ENCODE measurements at regions not wholly inside any gene's neighbourhood (a gene's known extent, or its start where the extent isn't known, plus 50 kb on each side); places are given as distances from the start of the nearest gene placed in this dataset.

DNA sequence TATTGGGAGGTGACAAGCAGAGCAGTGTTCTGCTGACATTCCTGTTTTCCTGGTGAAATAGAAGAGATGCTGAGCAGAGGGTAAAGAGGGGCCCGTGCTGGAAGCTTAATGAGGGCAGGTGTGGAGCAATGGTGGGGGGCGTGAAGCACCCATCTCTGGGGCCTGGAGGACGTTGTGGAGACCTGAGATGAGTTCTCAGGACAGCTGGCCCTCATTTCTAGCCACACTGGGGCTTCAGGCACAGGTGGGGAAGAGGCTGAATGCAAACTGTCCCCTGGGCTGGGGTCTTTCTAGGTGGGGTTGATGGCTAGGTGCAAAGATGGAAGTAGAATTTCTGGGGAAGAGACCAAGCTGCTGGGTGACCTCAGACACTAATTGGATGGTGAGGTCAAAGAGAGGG, 274.2 kb upstream of the TCERG1L start:
- TF ChIP-seq GATA2 (IDR thresholded peaks at IDR 0.05; ENCODE audit: low read depth, low read length) (no peak), GATA3 (IDR thresholded peaks at IDR 0.05; ENCODE audit: low read depth, low read length) (no peak)

GRCh38 chr10:131586958-131587357, 275.4 kb upstream of the TCERG1L start:
- TF ChIP-seq GATA2 (IDR thresholded peaks at IDR 0.05; ENCODE audit: low read depth, low read length) (no peak), GATA3 (IDR thresholded peaks at IDR 0.05; ENCODE audit: low read depth, low read length) (no peak)

DNA sequence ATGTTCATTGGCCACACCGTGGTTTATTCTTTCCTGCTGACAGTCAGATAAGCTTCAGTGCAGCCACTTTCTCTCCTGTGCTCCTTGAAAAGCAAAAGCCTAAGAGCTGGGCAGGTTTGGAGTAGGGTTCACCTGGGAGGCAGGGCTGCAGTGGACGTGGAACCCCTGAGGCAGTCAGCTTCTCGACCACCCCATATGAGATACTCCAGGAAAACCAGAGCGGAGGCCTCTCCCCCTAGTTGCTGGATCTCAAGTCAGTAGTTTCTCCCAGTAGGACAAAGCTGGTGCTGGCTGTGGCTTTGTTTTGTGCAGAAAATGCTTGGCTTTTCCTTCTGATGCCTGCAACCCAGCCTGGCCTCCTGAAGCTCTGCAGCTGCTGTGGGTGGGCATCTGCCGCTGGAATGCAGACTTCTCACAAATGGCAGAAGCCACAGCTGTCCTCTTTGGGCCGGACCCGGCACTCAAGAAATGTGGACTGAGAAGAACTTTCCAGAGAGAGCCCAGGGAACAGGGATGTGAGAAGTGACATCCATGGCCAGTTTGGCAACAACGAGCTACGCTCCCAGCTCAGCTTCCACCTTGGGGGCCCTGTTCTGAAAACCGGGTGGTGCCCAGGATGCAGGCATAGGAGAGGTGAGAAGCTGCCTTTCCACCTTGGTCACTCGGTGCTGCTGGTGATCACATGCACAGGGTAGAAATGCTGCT, 276.6 kb upstream of the TCERG1L start:
- TF ChIP-seq GATA2 (IDR thresholded peaks at IDR 0.05; ENCODE audit: low read depth, low read length) = no peak
- no peak for TF ChIP-seq GATA3 (IDR thresholded peaks at IDR 0.05; ENCODE audit: low read depth, low read length)

GRCh38 chr10:131588704-131589220, 277.2 kb upstream of the TCERG1L start:
- TF ChIP-seq GATA2 (IDR thresholded peaks at IDR 0.05; ENCODE audit: low read depth, low read length) (no peak), GATA3 (IDR thresholded peaks at IDR 0.05; ENCODE audit: low read depth, low read length) (no peak)

DNA sequence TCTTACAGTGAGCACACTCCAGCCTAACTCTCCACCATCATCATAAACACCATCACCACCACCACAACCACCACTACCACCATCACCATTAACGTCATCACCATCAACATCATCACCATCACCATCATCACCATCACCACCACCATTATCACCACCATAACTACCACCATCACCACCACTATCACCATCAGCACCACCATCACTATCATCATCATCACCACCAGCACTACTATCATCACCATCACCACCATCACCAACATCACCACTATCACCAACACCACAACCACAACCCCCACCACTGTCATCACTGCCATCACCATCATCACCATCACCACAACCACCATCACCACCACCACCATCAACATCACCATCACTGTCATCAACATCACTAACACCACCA, 279.0 kb upstream of the TCERG1L start:
- TF ChIP-seq GATA2 (IDR thresholded peaks at IDR 0.05; ENCODE audit: low read depth, low read length) = no peak
- no peak for TF ChIP-seq GATA3 (IDR thresholded peaks at IDR 0.05; ENCODE audit: low read depth, low read length)

- TF ChIP-seq GATA2 (IDR thresholded peaks at IDR 0.05; ENCODE audit: low read depth, low read length) = no peak
- TF ChIP-seq GATA3 (IDR thresholded peaks at IDR 0.05; ENCODE audit: low read depth, low read length) = no peak
Measured at GRCh38 chr10:131591936-131592335, 280.4 kb upstream of the TCERG1L start.

GRCh38 chr10:131609176-131609575, 291.6 kb upstream of the PPP2R2D start:
- TF ChIP-seq GATA3 (IDR thresholded peaks at IDR 0.05; ENCODE audit: low read depth, low read length) (no peak), GATA2 (IDR thresholded peaks at IDR 0.05; ENCODE audit: low read depth, low read length) (no peak)

- TF ChIP-seq GATA3 (IDR thresholded peaks at IDR 0.05; ENCODE audit: low read depth, low read length) (no peak), GATA2 (IDR thresholded peaks at IDR 0.05; ENCODE audit: low read depth, low read length) (no peak)
Measured at GRCh38 chr10:131615150-131615549, 285.7 kb upstream of the PPP2R2D start.

DNA sequence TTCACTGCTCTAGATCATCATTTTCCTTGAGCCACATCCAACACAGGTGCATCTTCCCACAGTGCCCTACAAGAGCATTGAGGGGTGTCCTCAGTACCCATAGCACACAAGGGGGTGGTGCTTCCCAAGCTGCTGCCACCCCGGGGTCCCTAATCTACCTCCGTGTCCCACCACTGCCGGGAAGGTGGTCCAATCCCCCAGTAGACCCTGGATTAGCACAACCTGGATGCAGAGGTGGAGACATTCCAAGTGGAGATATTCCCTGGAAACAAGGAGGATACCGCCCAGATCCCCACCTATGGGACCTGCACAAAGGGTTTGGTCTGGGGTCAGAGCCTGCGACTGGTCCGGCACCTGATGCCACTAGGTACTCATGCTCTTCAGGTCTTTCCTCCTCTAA, 284.8 kb upstream of the PPP2R2D start:
- no peak for TF ChIP-seq GATA2 (IDR thresholded peaks at IDR 0.05; ENCODE audit: low read depth, low read length)
- no peak for TF ChIP-seq GATA3 (IDR thresholded peaks at IDR 0.05; ENCODE audit: low read depth, low read length)

GRCh38 chr10:131617113-131617858, 283.5 kb upstream of the PPP2R2D start:
- TF ChIP-seq GATA3 (IDR thresholded peaks at IDR 0.05; ENCODE audit: low read depth, low read length) = no peak
- TF ChIP-seq GATA2 (IDR thresholded peaks at IDR 0.05; ENCODE audit: low read depth, low read length) = no peak

DNA sequence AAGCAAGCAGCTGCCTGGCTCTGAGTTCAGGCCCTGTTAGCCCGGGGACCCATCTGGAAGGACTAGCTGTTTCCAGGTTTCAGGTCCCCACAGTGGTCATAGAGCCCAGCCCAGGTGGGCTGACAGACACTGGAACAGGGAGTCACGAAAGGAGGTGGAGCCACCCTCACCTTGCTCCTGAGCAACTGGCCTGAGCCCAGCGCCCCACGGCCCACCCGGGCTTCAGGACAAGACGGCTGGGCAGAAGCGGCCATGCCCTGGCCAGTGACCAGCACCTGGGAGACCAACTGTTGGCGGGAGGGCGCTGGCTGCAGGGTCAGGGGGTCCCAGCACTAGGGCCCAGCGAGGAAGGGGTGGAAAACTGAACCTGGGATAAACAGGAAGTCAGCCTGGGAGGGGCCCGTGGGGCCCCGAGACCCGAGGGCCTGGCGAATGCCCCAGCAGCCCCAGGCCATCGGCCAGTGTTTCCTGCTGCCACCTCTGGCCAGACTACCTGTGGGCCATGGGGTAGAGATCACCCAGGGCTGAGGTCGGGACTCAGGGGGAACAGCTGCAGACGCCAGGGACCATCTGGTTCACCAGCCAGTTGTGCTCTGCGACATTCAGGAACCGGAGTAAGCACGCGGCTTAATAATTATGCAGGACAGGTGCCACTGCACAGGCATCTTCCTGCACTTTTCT, 282.1 kb upstream of the PPP2R2D start:
- no peak for TF ChIP-seq GATA3 (IDR thresholded peaks at IDR 0.05; ENCODE audit: low read depth, low read length)
- TF ChIP-seq GATA2 (IDR thresholded peaks at IDR 0.05; ENCODE audit: low read depth, low read length) = no peak

DNA sequence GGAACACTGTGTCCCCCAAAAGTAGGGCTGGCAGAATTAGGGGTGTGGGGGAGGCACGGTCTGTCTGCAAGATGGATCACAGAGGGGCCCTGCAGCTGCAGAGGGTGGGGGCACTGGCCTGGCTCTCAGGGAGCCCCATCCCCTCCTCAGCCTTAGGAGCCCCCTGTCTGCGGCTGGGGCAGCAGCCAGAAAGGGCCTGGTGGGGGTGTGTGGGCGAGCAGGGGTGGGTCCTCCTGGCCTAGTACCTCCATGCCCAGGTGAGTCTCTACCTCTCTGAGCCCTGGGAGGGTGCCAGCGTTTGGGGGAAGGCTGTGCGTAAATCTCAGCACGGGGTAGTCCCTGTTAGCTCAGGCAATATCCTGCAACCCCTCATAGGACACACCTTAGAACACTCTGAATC, 280.5 kb upstream of the PPP2R2D start:
- no peak for TF ChIP-seq GATA2 (IDR thresholded peaks at IDR 0.05; ENCODE audit: low read depth, low read length)

GRCh38 chr10:131620904-131621303, 279.9 kb upstream of the PPP2R2D start:
- TF ChIP-seq GATA3 (IDR thresholded peaks at IDR 0.05; ENCODE audit: low read depth, low read length) (no peak), GATA2 (IDR thresholded peaks at IDR 0.05; ENCODE audit: low read depth, low read length) (no peak)

- TF ChIP-seq GATA3 (IDR thresholded peaks at IDR 0.05; ENCODE audit: low read depth, low read length) = no peak
- TF ChIP-seq GATA2 (IDR thresholded peaks at IDR 0.05; ENCODE audit: low read depth, low read length) = no peak
Measured at GRCh38 chr10:131621784-131622624, 278.8 kb upstream of the PPP2R2D start.

Data from SH-SY5Y (cell line).